WTC11 (cell line): ENCODE measurements at regions not wholly inside any gene's neighbourhood (a gene's known extent, or its start where the extent isn't known, plus 50 kb on each side); places are given as distances from the start of the nearest gene placed in this dataset.

Experiments used
- ATAC-seq: fragments of 200-7000 bp; cut with Tn5 transposase; 2 replicates; pipeline ENCODE4 v1.10.0; 2021; ENCODE audit warnings: mild to moderate bottlenecking, moderate library complexity
- CTCF ChIA-PET: fragments of 300-600 bp; sonication (Branson Sonifier 250); formaldehyde crosslinking; loops from one replicate; lab custom pipeline; 2021; ENCODE audit warnings: antibody characterized with exemption; lab: Charles Lee
- POLR2A ChIA-PET: fragments of 350-600 bp; sonication (Branson Sonifier 250); formaldehyde crosslinking; loops from one replicate; lab custom pipeline; 2021; ENCODE audit warnings: antibody characterized with exemption; lab: Charles Lee
- DNase-seq: peaks from one replicate; pipeline ENCODE4 v3.0.0; 2021; ENCODE audit warnings: low spot score
- H3K27ac Mint-ChIP-seq: 2 replicates; pipeline ENCODE4 v1.8.0; 2021; ENCODE audit warnings: mixed read lengths
- H3K27me3 Mint-ChIP-seq: 2 replicates; pipeline ENCODE4 v1.8.0; 2021; ENCODE audit warnings: low read depth, mild to moderate bottlenecking, moderate library complexity, mixed read lengths
- H3K36me3 Mint-ChIP-seq: 2 replicates; pipeline ENCODE4 v1.8.0; 2021; ENCODE audit warnings: mixed read lengths
- H3K4me1 Mint-ChIP-seq: 2 replicates; pipeline ENCODE4 v1.8.0; 2022; ENCODE audit warnings: mixed read lengths
- H3K4me3 Mint-ChIP-seq: 2 replicates; pipeline ENCODE4 v1.8.0; 2021; ENCODE audit warnings: mild to moderate bottlenecking, moderate library complexity, mixed read lengths
- H3K9me3 Mint-ChIP-seq: 2 replicates; pipeline ENCODE4 v1.8.0; 2021; ENCODE audit warnings: mixed read lengths
- ETV6 ChIP-seq: sonication (generic); formaldehyde crosslinking; IDR thresholded peaks from 2 replicates; pipeline ENCODE4 v1.8.1; 2022; ENCODE audit warnings: mild to moderate bottlenecking, missing genetic modification reagents
- FOXP1 ChIP-seq: sonication (generic); formaldehyde crosslinking; IDR thresholded peaks from 2 replicates; pipeline ENCODE4 v1.8.0; 2022; ENCODE audit warnings: missing genetic modification reagents, mild to moderate bottlenecking, moderate library complexity, borderline replicate concordance
- HMGA2 ChIP-seq: fragments of 250-450 bp; sonication (Bioruptor Pico); IDR thresholded peaks from 2 replicates; pipeline ENCODE4 v1.4.0; 2021; ENCODE audit warnings: mild to moderate bottlenecking, moderate library complexity
- JUN ChIP-seq: sonication (generic); formaldehyde crosslinking; IDR thresholded peaks from 2 replicates; pipeline ENCODE4 v1.8.0; 2023; ENCODE audit warnings: mild to moderate bottlenecking, missing genetic modification reagents
- MYBL2 ChIP-seq: sonication (generic); formaldehyde crosslinking; IDR thresholded peaks from 2 replicates; pipeline ENCODE4 v1.8.1; 2023; ENCODE audit warnings: mild to moderate bottlenecking, moderate library complexity, missing genetic modification reagents
- NFATC4 ChIP-seq: fragments of 250-450 bp; sonication (Bioruptor Pico); IDR thresholded peaks from 2 replicates; pipeline ENCODE4 v1.9.0; 2021; ENCODE audit warnings: mild to moderate bottlenecking
- RORB ChIP-seq: fragments of 250-450 bp; sonication (Bioruptor Pico); IDR thresholded peaks from 2 replicates; pipeline ENCODE4 v1.9.0; 2021; ENCODE audit warnings: mild to moderate bottlenecking
- SP1 ChIP-seq: sonication (generic); formaldehyde crosslinking; conservative IDR thresholded peaks from 2 replicates; pipeline ENCODE4 v1.8.1; 2022; ENCODE audit warnings: missing genetic modification reagents
- ZNF232 ChIP-seq: sonication (generic); formaldehyde crosslinking; IDR thresholded peaks from 2 replicates; pipeline ENCODE4 v1.8.0; 2022; ENCODE audit warnings: mild to moderate bottlenecking, missing genetic modification reagents
- ZNF263 ChIP-seq: sonication (generic); formaldehyde crosslinking; IDR thresholded peaks from 2 replicates; pipeline ENCODE4 v1.8.1; 2022; ENCODE audit warnings: low read depth, mild to moderate bottlenecking, moderate library complexity, missing genetic modification reagents
- ZNF416 ChIP-seq: fragments of 250-450 bp; sonication (Bioruptor Pico); IDR thresholded peaks from 2 replicates; pipeline ENCODE4 v1.9.0; 2021; ENCODE audit warnings: mild to moderate bottlenecking, inconsistent platforms
- ZNF671 ChIP-seq: fragments of 250-450 bp; sonication (Bioruptor Pico); IDR thresholded peaks from 2 replicates; pipeline ENCODE4 v1.8.0; 2021; ENCODE audit warnings: mild to moderate bottlenecking
- TF ChIP-seq, protein P1 (sequence below): sonication (generic); formaldehyde crosslinking; IDR thresholded peaks from 2 replicates; pipeline ENCODE4 v1.8.1; 2023; ENCODE audit warnings: mild to moderate bottlenecking, missing genetic modification reagents, moderate library complexity
- TF ChIP-seq, protein P2 (sequence below): sonication (generic); formaldehyde crosslinking; IDR thresholded peaks from 2 replicates; pipeline ENCODE4 v1.8.1; 2022; ENCODE audit warnings: low read depth, mild to moderate bottlenecking, moderate library complexity, missing genetic modification reagents, borderline replicate concordance
- TF ChIP-seq, protein P3 (sequence below): sonication (generic); formaldehyde crosslinking; IDR thresholded peaks from 2 replicates; pipeline ENCODE4 v1.8.1; 2022; ENCODE audit warnings: mild to moderate bottlenecking, missing genetic modification reagents, moderate library complexity, borderline replicate concordance
- TF ChIP-seq, protein P4 (sequence below): fragments of 250-450 bp; sonication (Bioruptor Pico); conservative IDR thresholded peaks from 2 replicates; pipeline ENCODE4 v1.9.0; 2021; ENCODE audit warnings: mild to moderate bottlenecking
- TF ChIP-seq, protein P5 (sequence below): fragments of 250-450 bp; sonication (Bioruptor Pico); IDR thresholded peaks from 2 replicates; pipeline ENCODE4 v1.9.0; 2021; ENCODE audit warnings: moderate library complexity, mild to moderate bottlenecking, inconsistent platforms, borderline replicate concordance
- TF ChIP-seq, protein P6 (sequence below): sonication (generic); formaldehyde crosslinking; IDR thresholded peaks from 2 replicates; pipeline ENCODE4 v1.8.0; 2023; ENCODE audit warnings: missing genetic modification reagents, mild to moderate bottlenecking, borderline replicate concordance

DNA sequence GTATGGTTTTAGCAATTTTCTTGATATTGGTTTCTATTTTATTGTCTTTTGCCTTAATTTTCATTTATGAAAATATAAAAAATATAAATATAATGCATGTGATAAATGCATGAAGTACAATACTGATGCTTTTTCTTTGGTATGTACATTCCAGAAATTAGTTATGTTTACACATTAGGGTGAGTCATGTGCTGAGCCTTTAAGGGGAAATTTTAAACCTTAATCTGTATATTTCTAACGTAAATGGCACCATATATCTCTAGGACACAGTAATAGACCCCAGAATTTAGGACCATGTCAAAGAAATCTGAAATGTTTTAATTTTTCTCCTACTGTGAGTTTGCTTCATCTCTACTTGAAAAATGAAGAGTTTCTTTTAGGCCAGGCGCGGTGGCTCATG lies 117.8 kb upstream of the SPRY1 start (continued):
- TF ChIP-seq, protein P1, sequence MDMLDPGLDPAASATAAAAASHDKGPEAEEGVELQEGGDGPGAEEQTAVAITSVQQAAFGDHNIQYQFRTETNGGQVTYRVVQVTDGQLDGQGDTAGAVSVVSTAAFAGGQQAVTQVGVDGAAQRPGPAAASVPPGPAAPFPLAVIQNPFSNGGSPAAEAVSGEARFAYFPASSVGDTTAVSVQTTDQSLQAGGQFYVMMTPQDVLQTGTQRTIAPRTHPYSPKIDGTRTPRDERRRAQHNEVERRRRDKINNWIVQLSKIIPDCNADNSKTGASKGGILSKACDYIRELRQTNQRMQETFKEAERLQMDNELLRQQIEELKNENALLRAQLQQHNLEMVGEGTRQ (CRISPR knock-in tag): no peak
- TF ChIP-seq JUN (CRISPR knock-in tag) (no peak), ZNF416 (no peak), SP1 (CRISPR knock-in tag) (no peak)
- TF ChIP-seq, protein P2, sequence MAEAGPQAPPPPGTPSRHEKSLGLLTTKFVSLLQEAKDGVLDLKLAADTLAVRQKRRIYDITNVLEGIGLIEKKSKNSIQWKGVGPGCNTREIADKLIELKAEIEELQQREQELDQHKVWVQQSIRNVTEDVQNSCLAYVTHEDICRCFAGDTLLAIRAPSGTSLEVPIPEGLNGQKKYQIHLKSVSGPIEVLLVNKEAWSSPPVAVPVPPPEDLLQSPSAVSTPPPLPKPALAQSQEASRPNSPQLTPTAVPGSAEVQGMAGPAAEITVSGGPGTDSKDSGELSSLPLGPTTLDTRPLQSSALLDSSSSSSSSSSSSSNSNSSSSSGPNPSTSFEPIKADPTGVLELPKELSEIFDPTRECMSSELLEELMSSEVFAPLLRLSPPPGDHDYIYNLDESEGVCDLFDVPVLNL (CRISPR knock-in tag): no peak
- TF ChIP-seq, protein P3, sequence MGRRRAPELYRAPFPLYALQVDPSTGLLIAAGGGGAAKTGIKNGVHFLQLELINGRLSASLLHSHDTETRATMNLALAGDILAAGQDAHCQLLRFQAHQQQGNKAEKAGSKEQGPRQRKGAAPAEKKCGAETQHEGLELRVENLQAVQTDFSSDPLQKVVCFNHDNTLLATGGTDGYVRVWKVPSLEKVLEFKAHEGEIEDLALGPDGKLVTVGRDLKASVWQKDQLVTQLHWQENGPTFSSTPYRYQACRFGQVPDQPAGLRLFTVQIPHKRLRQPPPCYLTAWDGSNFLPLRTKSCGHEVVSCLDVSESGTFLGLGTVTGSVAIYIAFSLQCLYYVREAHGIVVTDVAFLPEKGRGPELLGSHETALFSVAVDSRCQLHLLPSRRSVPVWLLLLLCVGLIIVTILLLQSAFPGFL: no peak

DNA sequence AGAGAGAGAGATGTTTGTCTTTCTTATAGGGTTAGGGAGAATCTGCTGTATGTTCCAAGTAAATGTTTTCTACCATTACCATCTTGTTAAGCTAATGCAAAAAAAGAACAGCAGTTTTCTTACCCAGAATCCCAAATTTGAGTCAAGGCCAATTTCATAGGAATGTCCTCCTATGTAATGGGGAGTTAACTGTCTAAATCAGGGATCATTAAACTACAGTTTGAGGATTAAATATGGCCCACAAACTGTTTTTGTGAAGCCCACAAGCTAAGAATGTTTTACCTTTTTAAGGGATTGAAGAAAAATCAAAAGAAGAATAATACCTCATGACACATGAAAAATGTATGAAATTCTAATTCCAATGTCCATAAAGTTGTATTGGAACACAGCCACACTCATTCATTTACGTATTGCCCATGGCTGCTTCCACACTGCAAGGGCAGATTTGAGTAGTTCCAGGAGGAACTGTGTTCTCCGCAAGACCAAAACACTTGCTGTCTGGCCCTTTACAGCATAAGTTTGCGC lies 113.2 kb upstream of the SPRY1 start:
- H3K27ac Mint-ChIP-seq: no peak overlapping the region
- H3K9me3 Mint-ChIP-seq: peaks cover 6% of the 10 kb centered on the region; the same call in 1 of the 2 replicates
- no peak for DNase-seq
- TF ChIP-seq FOXP1 (CRISPR knock-in tag): no peak
- no peak for TF ChIP-seq ZNF232
- TF ChIP-seq, protein P4, sequence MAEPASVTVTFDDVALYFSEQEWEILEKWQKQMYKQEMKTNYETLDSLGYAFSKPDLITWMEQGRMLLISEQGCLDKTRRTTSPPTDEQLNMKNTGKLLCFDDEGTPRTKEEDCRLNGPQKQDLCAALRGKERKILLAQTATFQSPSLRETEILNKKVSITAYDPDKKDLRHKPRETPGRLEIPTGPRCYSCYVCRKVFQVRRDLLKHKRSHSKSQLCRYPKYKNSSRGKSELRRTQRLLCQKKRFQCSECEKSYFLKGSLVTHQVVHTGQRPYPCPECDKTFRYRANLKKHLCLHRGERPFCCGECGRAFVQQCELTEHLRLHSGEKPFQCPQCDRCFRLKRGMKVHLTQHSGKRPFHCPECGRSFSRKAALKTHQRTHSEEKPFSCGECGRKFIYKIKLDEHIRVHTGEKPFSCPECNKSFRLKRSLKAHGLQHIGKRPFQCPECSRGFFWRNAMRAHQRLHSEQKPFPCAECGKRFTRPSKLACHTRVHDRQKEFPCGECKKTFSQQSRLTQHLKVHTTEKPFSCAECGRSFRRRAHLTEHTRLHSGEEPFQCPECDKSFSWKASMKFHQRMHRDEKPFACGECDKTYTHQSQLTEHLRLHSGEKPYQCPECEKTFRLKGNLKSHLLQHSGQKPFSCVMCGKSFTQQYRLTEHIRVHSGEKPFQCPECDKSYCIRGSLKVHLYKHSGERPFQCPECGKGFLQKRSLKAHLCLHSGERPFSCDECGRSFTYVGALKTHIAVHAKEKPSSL (CRISPR knock-in tag): no peak
- TF ChIP-seq, protein P5, sequence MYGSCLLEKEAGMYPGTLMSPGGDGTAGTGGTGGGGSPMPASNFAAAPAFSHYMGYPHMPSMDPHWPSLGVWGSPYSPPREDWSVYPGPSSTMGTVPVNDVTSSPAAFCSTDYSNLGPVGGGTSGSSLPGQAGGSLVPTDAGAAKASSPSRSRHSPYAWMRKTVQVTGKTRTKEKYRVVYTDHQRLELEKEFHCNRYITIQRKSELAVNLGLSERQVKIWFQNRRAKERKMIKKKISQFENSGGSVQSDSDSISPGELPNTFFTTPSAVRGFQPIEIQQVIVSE: no peak
- TF ChIP-seq ZNF671 (CRISPR knock-in tag): no peak
- no peak for TF ChIP-seq ETV6 (CRISPR knock-in tag)
- no peak for TF ChIP-seq MYBL2 (CRISPR knock-in tag)
- no peak for TF ChIP-seq NFATC4 (CRISPR knock-in tag)
- no peak for TF ChIP-seq RORB (CRISPR knock-in tag)
- no peak for TF ChIP-seq ZNF263
- TF ChIP-seq HMGA2 (CRISPR knock-in tag): no peak
- TF ChIP-seq, protein P6, sequence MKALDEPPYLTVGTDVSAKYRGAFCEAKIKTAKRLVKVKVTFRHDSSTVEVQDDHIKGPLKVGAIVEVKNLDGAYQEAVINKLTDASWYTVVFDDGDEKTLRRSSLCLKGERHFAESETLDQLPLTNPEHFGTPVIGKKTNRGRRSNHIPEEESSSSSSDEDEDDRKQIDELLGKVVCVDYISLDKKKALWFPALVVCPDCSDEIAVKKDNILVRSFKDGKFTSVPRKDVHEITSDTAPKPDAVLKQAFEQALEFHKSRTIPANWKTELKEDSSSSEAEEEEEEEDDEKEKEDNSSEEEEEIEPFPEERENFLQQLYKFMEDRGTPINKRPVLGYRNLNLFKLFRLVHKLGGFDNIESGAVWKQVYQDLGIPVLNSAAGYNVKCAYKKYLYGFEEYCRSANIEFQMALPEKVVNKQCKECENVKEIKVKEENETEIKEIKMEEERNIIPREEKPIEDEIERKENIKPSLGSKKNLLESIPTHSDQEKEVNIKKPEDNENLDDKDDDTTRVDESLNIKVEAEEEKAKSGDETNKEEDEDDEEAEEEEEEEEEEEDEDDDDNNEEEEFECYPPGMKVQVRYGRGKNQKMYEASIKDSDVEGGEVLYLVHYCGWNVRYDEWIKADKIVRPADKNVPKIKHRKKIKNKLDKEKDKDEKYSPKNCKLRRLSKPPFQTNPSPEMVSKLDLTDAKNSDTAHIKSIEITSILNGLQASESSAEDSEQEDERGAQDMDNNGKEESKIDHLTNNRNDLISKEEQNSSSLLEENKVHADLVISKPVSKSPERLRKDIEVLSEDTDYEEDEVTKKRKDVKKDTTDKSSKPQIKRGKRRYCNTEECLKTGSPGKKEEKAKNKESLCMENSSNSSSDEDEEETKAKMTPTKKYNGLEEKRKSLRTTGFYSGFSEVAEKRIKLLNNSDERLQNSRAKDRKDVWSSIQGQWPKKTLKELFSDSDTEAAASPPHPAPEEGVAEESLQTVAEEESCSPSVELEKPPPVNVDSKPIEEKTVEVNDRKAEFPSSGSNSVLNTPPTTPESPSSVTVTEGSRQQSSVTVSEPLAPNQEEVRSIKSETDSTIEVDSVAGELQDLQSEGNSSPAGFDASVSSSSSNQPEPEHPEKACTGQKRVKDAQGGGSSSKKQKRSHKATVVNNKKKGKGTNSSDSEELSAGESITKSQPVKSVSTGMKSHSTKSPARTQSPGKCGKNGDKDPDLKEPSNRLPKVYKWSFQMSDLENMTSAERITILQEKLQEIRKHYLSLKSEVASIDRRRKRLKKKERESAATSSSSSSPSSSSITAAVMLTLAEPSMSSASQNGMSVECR (CRISPR knock-in tag): no peak
- TF ChIP-seq, all 79 proteins: peak for 0
- no peak for ATAC-seq
- POLR2A ChIA-PET: no interaction called here
- peaks cover 4% of the 10 kb centered on the region; the same call in 1 of the 2 replicates for H3K36me3 Mint-ChIP-seq
- no peak overlapping the region for H3K4me3 Mint-ChIP-seq
- CTCF ChIA-PET: no interaction called here
- H3K4me1 Mint-ChIP-seq: no peaks in the 10 kb centered on the region
- H3K27me3 Mint-ChIP-seq: no peaks in the 10 kb centered on the region
